Neural progenitor cell (in vitro differentiated cells): ENCODE measurements at regions not wholly inside any gene's neighbourhood (a gene's known extent, or its start where the extent isn't known, plus 50 kb on each side); places are given as distances from the start of the nearest gene placed in this dataset.

Source experiments
- CTCF ChIP-seq: fragments of 200-600 bp; sonication (generic); IDR thresholded peaks from 2 replicates; pipeline ENCODE4 v1.5.1; 2017; ENCODE audit warnings: antibody characterized with exemption, mild to moderate bottlenecking
- EZH2 ChIP-seq: fragments of 200-600 bp; sonication (generic); IDR thresholded peaks from 2 replicates; pipeline ENCODE4 v1.6.1; 2017; ENCODE audit warnings: antibody characterized with exemption, mild to moderate bottlenecking, moderate library complexity
- EZH2phosphoT487 ChIP-seq: fragments of 200-600 bp; sonication (generic); IDR thresholded peaks from 2 replicates; pipeline ENCODE4 v1.6.1; 2017; ENCODE audit warnings: antibody characterized with exemption

- TF ChIP-seq CTCF: no peak
- TF ChIP-seq EZH2: no peak
- no peak for TF ChIP-seq EZH2phosphoT487
Measured at GRCh38 chr6:11397622-11398450, 139.7 kb upstream of the TMEM170B start.
